Lung (tissue), 11 donors: ENCODE measurements at regions not wholly inside any gene's neighbourhood (a gene's known extent, or its start where the extent isn't known, plus 50 kb on each side); places are given as distances from the start of the nearest gene placed in this dataset.
A peak's percentile ranks its signal among the peaks of the same experiment; 100 is the strongest.

ENCODE experiments used
- ATAC-seq: fragments of 200-7000 bp; cut with Tn5 transposase; one replicate; pipeline ENCODE4 v1.9.1; 2020; ENCODE audit warnings: moderate number of reproducible peaks; ENCODE audit not compliant: insufficient read depth, low FRiP score
- DNase-seq, 3 donors: peaks; one replicate each; pipeline ENCODE4 v3.0.0-alpha.2; 2013 to 2017
- H3K27ac ChIP-seq, 2 donors: one replicate each; pipeline ENCODE4 v1.5.1; 2013; ENCODE audit warnings: mild to moderate bottlenecking in 2 of 2, moderate library complexity in 2 of 2, control low read depth in 1 of 2, inconsistent platforms in 1 of 2, low read depth in 1 of 2, low read length in 1 of 2
- H3K27me3 ChIP-seq, 3 donors: one replicate each; pipeline ENCODE4 v1.5.1; 2013; ENCODE audit warnings: low read length in 2 of 3; ENCODE audit not compliant: control insufficient read depth in 3 of 3, insufficient read depth in 3 of 3
- H3K36me3 ChIP-seq, 4 donors: one replicate each; pipeline ENCODE4 v1.5.1; 2013; ENCODE audit warnings: low read length in 4 of 4, mild to moderate bottlenecking in 1 of 4, moderate library complexity in 1 of 4; ENCODE audit not compliant: control insufficient read depth in 4 of 4, insufficient read depth in 4 of 4
- H3K4me1 ChIP-seq, 5 donors: one replicate each; pipeline ENCODE4 v1.5.1; 2013; ENCODE audit warnings: low read length in 5 of 5, mild to moderate bottlenecking in 2 of 5, moderate library complexity in 1 of 5; ENCODE audit not compliant: control insufficient read depth in 5 of 5, insufficient read depth in 5 of 5
- H3K4me3 ChIP-seq: one replicate; pipeline ENCODE4 v1.5.1; 2013; ENCODE audit warnings: mild to moderate bottlenecking, control low read depth, moderate library complexity
- H3K9ac ChIP-seq, 2 donors: one replicate each; pipeline ENCODE4 v1.5.1; 2013; ENCODE audit warnings: low read length in 2 of 2, control low read depth in 1 of 2; ENCODE audit not compliant: insufficient read depth in 1 of 2
- H3K9me3 ChIP-seq, 4 donors: one replicate each; pipeline ENCODE4 v1.5.1; 2013; ENCODE audit warnings: low read length in 3 of 4, mild to moderate bottlenecking in 1 of 4, moderate library complexity in 1 of 4; ENCODE audit not compliant: control insufficient read depth in 4 of 4, insufficient read depth in 3 of 4
- CTCF ChIP-seq: IDR thresholded peaks from 2 replicates; pipeline ENCODE4 v1.5.1; 2012; ENCODE audit warnings: mild to moderate bottlenecking; ENCODE audit errors: control extremely low read depth, extremely low read depth
- WGBS, 2 donors: extraction: QIAGEN DNeasy Blood & Tissue Kit; methylation state at CpG; one replicate each; pipeline ENCODE4 v1.1.7; 2013; 5-methylcytosine and 5-hydroxymethylcytosine counted together
- donor health status: control.
- donor health status: control.
- donor health status: Bipolar disorder and iron deficiency.
- donor health status: healthy.
- donor health status: DM: yes; HTN: yes; CAD: no.

GRCh38 chr2:145488571-145488970 is 968.7 kb upstream of the ZEB2 start:
- DNase-seq (no peak), ATAC-seq (no peak)
- TF ChIP-seq CTCF, result no peak
- H3K9me3 ChIP-seq, result no peaks in the 10 kb centered on the region
- 95 to 98% methylated on average over 3 of the region's 3 CpGs for WGBS, 2 donors
- H3K27me3 ChIP-seq, result no peaks in the 10 kb centered on the region
- H3K4me3 ChIP-seq, result no peak overlapping the region
- H3K4me1 ChIP-seq, result no peaks in the 10 kb centered on the region
- H3K36me3 ChIP-seq, result no peaks in the 10 kb centered on the region
- no peak overlapping the region for H3K9ac ChIP-seq
- H3K27ac ChIP-seq, result no peak overlapping the region

GRCh38 chr2:145484448-145485097 is 964.7 kb upstream of the ZEB2 start:
- DNase-seq (peak in 1 of 3 donors; percentile 22), ATAC-seq (no peak)
- TF ChIP-seq CTCF, result no peak
- Histone ChIP-seq H3K27ac (no peak overlapping the region), H3K27me3 (no peaks in the 10 kb centered on the region), H3K9ac (no peak overlapping the region), H3K36me3 (no peaks in the 10 kb centered on the region), H3K4me1 (no peaks in the 10 kb centered on the region), H3K9me3 (no peaks in the 10 kb centered on the region), H3K4me3 (no peak overlapping the region)

- Histone ChIP-seq H3K27ac (no peak overlapping the region), H3K27me3 (no peaks in the 10 kb centered on the region), H3K9me3 (no peaks in the 10 kb centered on the region), H3K4me1 (no peaks in the 10 kb centered on the region), H3K4me3 (no peak overlapping the region), H3K9ac (no peak overlapping the region), H3K36me3 (no peaks in the 10 kb centered on the region)
- DNase-seq (no peak), ATAC-seq (no peak)
- TF ChIP-seq CTCF, result no peak
- WGBS, 2 donors, result 80 to 93% methylated on average over 3 of the region's 3 CpGs
These were observed 963.9 kb upstream of the ZEB2 start for GRCh38 chr2:145483854-145484253.

- DNase-seq (no peak), ATAC-seq (no peak)
- no peak overlapping the region for H3K27ac ChIP-seq
- H3K4me3 ChIP-seq, result no peak overlapping the region
- no peaks in the 10 kb centered on the region for H3K36me3 ChIP-seq
- no peaks in the 10 kb centered on the region for H3K27me3 ChIP-seq
- TF ChIP-seq CTCF, result no peak
- no peaks in the 10 kb centered on the region for H3K4me1 ChIP-seq
- H3K9me3 ChIP-seq, result no peaks in the 10 kb centered on the region
- no peak overlapping the region for H3K9ac ChIP-seq
These were observed 961.5 kb upstream of the ZEB2 start for GRCh38 chr2:145481334-145481922.
